Chondrocyte (in vitro differentiated cells): ENCODE measurements at regions not wholly inside any gene's neighbourhood (a gene's known extent, or its start where the extent isn't known, plus 50 kb on each side); places are given as distances from the start of the nearest gene placed in this dataset.
A peak's percentile ranks its signal among the peaks of the same experiment; 100 is the strongest.
"Not testable (repeated sequence)": the region's sequence is repeated elsewhere in the genome, so short reads cannot be mapped to it uniquely, and the experiment has no call there.

Experiments used
- DNase-seq: peaks from one replicate; pipeline ENCODE4 v3.0.0; 2021; ENCODE audit warnings: mixed read lengths, low spot score
- H3K27ac Mint-ChIP-seq: one replicate; pipeline ENCODE4 v1.8.0; 2021; ENCODE audit warnings: mild to moderate bottlenecking, moderate library complexity, mixed read lengths; ENCODE audit not compliant: unreplicated experiment
- H3K27me3 Mint-ChIP-seq: 2 replicates; pipeline ENCODE4 v1.8.0; 2021; ENCODE audit warnings: low read depth, mixed read lengths
- H3K36me3 Mint-ChIP-seq: 2 replicates; pipeline ENCODE4 v1.8.0; 2021; ENCODE audit warnings: low read depth, mixed read lengths
- H3K4me1 Mint-ChIP-seq: 2 replicates; pipeline ENCODE4 v1.8.0; 2021; ENCODE audit warnings: low read depth, mild to moderate bottlenecking, mixed read lengths
- H3K4me3 Mint-ChIP-seq: one replicate; pipeline ENCODE4 v1.8.0; 2021; ENCODE audit warnings: mild to moderate bottlenecking, moderate library complexity, mixed read lengths; ENCODE audit not compliant: unreplicated experiment
- H3K9me3 Mint-ChIP-seq: 2 replicates; pipeline ENCODE4 v1.8.0; 2021; ENCODE audit warnings: low read depth, mixed read lengths
- TF ChIP-seq, protein P1 (sequence below): fragments of 200-600 bp; sonication (generic); IDR thresholded peaks from 2 replicates; pipeline ENCODE4 v1.5.0; 2021; ENCODE audit warnings: antibody characterized with exemption, mild to moderate bottlenecking, moderate library complexity

- Mint-ChIP-seq H3K4me3 (no peak overlapping the region), H3K4me1 (peaks cover 17% of the 10 kb centered on the region), H3K36me3 (no peaks in the 10 kb centered on the region), H3K27ac (no peak overlapping the region), H3K9me3 (peaks cover 7% of the 10 kb centered on the region), H3K27me3 (no peaks in the 10 kb centered on the region)
- DNase-seq: no peak
- TF ChIP-seq, protein P1, sequence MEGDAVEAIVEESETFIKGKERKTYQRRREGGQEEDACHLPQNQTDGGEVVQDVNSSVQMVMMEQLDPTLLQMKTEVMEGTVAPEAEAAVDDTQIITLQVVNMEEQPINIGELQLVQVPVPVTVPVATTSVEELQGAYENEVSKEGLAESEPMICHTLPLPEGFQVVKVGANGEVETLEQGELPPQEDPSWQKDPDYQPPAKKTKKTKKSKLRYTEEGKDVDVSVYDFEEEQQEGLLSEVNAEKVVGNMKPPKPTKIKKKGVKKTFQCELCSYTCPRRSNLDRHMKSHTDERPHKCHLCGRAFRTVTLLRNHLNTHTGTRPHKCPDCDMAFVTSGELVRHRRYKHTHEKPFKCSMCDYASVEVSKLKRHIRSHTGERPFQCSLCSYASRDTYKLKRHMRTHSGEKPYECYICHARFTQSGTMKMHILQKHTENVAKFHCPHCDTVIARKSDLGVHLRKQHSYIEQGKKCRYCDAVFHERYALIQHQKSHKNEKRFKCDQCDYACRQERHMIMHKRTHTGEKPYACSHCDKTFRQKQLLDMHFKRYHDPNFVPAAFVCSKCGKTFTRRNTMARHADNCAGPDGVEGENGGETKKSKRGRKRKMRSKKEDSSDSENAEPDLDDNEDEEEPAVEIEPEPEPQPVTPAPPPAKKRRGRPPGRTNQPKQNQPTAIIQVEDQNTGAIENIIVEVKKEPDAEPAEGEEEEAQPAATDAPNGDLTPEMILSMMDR: no peak
Observed at GRCh38 chr5:56757077-56757476, 58.3 kb upstream of the MAP3K1 start.

DNA sequence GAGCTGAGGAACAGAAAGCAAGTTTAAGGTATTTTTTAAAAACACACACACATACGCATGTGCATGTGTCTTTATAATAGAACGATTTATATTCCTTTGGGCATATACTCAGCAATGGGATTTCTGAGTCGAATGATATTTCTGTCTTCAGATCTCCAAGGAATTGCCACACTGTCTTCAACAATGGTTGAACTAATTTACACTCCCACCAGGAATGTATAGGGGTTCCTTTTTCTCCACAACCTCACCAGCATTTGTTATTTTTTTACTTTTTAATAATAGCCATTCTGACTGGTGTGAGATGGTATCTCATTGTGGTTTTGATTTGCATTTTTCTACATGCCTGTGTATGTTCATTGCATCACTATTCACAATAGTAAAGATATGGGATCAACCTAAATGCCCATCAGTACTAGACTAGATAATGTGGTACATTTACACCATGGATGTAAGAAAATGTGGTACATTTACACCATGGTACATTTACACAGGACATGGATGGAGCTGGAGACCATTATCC lies 60.3 kb upstream of the MAP3K1 start:
- peaks cover 12% of the 10 kb centered on the region for H3K9me3 Mint-ChIP-seq
- H3K27me3 Mint-ChIP-seq: no peaks in the 10 kb centered on the region
- H3K27ac Mint-ChIP-seq: no peak overlapping the region
- no peaks in the 10 kb centered on the region for H3K36me3 Mint-ChIP-seq
- no peak for DNase-seq
- H3K4me3 Mint-ChIP-seq: no peak overlapping the region
- H3K4me1 Mint-ChIP-seq: peaks cover 18% of the 10 kb centered on the region
- TF ChIP-seq, protein P1: no peak

- H3K36me3 Mint-ChIP-seq, H3K27ac Mint-ChIP-seq, H3K27me3 Mint-ChIP-seq, H3K4me3 Mint-ChIP-seq, DNase-seq: not testable (repeated sequence)
- Mint-ChIP-seq H3K9me3 (peaks cover 12% of the 10 kb centered on the region), H3K4me1 (peaks cover 18% of the 10 kb centered on the region)
Observed at GRCh38 chr5:56753588-56753987, 61.8 kb upstream of the MAP3K1 start.

DNA sequence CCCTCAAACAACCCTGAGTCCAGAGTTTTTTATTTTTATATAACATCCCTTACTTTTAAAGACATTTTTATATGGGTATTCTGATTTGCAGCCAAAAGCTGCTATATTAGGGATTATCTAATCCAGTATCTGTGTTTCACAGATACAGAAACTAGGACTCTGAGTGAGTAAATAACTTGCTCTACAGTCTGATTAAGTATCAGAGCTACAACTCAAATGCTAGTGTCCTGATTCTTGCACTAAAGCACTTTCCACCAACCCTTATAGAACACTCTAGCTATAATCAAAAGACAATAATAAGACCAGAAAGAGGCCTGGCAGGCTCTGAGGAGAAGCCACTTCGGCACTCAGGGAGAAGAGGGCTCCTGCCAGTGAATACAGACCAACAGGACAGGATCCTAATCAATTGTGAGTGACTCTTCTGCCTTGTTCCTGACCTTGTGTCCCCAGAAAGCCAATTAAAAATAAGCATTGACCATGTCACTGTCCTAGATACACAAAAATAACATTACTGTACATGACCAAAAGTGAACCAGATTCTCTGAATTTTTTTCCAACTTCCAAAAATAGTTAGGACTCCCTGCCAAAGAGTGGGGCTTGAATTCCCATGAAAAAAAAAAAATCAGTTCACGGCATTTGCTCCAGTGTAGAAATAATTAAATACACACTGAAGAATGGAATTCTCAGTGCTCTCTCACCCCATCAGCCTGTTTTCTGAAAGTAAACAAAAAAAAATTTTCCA lies 63.6 kb upstream of the MAP3K1 start:
- Mint-ChIP-seq H3K27me3 (no peaks in the 10 kb centered on the region), H3K4me1 (peaks cover 11% of the 10 kb centered on the region), H3K27ac (peak overlapping the region; percentile 91), H3K4me3 (no peak overlapping the region), H3K9me3 (peaks cover 12% of the 10 kb centered on the region), H3K36me3 (no peaks in the 10 kb centered on the region)
- DNase-seq: no peak
- TF ChIP-seq, protein P1: no peak

- Mint-ChIP-seq H3K4me1 (peaks cover 11% of the 10 kb centered on the region), H3K36me3 (no peaks in the 10 kb centered on the region), H3K27ac (no peak overlapping the region), H3K9me3 (peaks cover 12% of the 10 kb centered on the region), H3K4me3 (no peak overlapping the region), H3K27me3 (no peaks in the 10 kb centered on the region)
- DNase-seq: no peak
- TF ChIP-seq, protein P1: no peak
Observed at GRCh38 chr5:56749842-56750241, 65.5 kb upstream of the MAP3K1 start.
